Natural killer cell (primary cell): ENCODE measurements at regions not wholly inside any gene's neighbourhood (a gene's known extent, or its start where the extent isn't known, plus 50 kb on each side); places are given as distances from the start of the nearest gene placed in this dataset.

ENCODE experiments used
- ATAC-seq, 3 donors: fragments of 150-1000 bp in 2 of 3; fragments of 200-7000 bp in 1 of 3; cut with Tn5 transposase; 1 replicate in 1 of 3; 2 replicates in 2 of 3; pipeline ENCODE4 v1.10.0; 2021; ENCODE audit warnings: mild to moderate bottlenecking in 2 of 3, moderate library complexity in 2 of 3
- DNase-seq, 2 donors: peaks; one replicate each; pipeline versions ENCODE4 v3.0.0 to v3.0.0-alpha.2; 2013 to 2021; ENCODE audit warnings: mixed read lengths in 1 of 2
- H3K27ac ChIP-seq: one replicate; pipeline ENCODE4 v1.5.1; 2013; ENCODE audit warnings: mild to moderate bottlenecking, low read length
- H3K27me3 ChIP-seq: one replicate; pipeline ENCODE4 v1.6.1; 2013; ENCODE audit warnings: low read length; ENCODE audit not compliant: control insufficient read depth, insufficient read depth
- H3K36me3 ChIP-seq: one replicate; pipeline ENCODE4 v1.6.1; 2013; ENCODE audit warnings: low read length; ENCODE audit not compliant: control insufficient read depth, insufficient read depth
- H3K4me1 ChIP-seq: one replicate; pipeline ENCODE4 v1.6.1; 2013; ENCODE audit warnings: low read length; ENCODE audit not compliant: control insufficient read depth, insufficient read depth
- H3K4me3 ChIP-seq: one replicate; pipeline ENCODE4 v1.5.1; 2013; ENCODE audit warnings: low read length
- H3K9me3 ChIP-seq: one replicate; pipeline ENCODE4 v1.6.1; 2013; ENCODE audit warnings: low read length; ENCODE audit not compliant: control insufficient read depth, insufficient read depth
- H3K27ac Mint-ChIP-seq, 2 donors: one replicate each; pipeline ENCODE4 v1.8.0; 2022; ENCODE audit warnings: mild to moderate bottlenecking in 2 of 2, mixed read lengths in 2 of 2, moderate library complexity in 1 of 2
- H3K27me3 Mint-ChIP-seq, 2 donors: one replicate each; pipeline ENCODE4 v1.8.0; 2022; ENCODE audit warnings: low read depth in 2 of 2, mixed read lengths in 2 of 2
- H3K36me3 Mint-ChIP-seq: one replicate; pipeline ENCODE4 v1.8.0; 2022; ENCODE audit warnings: mixed read lengths
- H3K4me1 Mint-ChIP-seq, 2 donors: one replicate each; pipeline ENCODE4 v1.8.0; 2022; ENCODE audit warnings: mixed read lengths in 2 of 2
- H3K4me3 Mint-ChIP-seq: one replicate; pipeline ENCODE4 v1.8.0; 2022; ENCODE audit warnings: mild to moderate bottlenecking, moderate library complexity, mixed read lengths
- H3K9me3 Mint-ChIP-seq, 2 donors: one replicate each; pipeline ENCODE4 v1.8.0; 2022; ENCODE audit warnings: mixed read lengths in 2 of 2
- CTCF ChIP-seq: fragments of 200-600 bp; IDR thresholded peaks from one replicate; pipeline ENCODE4 v1.8.0; 2022; ENCODE audit warnings: antibody characterized with exemption
- WGBS: methylation state at CpG from one replicate; pipeline ENCODE4 v1.1.7; 2013; ENCODE audit warnings: missing lambda C conversion rate; ENCODE audit not compliant: insufficient coverage; 5-methylcytosine and 5-hydroxymethylcytosine counted together
- intact Hi-C: fragments of 100-400 bp; cut with micrococcal nuclease; formaldehyde crosslinking; loops from one replicate; pipeline ENCODE4 v1.14.2; 2022

DNA sequence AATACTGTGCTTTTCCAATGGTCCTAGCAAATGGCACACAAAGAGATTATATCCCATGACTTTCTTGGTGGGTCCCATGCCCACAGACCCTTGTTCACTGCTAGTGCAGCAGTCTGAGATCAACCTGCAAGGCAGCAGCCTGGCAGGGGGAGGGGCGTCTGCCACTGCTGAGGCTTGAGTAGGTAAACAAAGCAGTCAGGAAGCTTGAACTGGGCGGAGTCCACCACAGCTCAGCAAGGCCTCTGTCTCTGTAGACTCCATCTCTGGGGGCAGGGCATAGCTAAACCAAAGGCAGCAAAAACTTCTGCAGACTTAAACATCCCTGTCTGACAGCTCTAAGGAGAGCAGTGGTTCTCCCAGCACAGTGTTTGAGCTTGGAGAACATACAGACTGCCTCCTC is 82.9 kb downstream of the ZNF737 start:
- Histone ChIP-seq H3K36me3 (no peaks in the 10 kb centered on the region), H3K4me1 (peaks cover 4% of the 10 kb centered on the region), H3K27ac (no peak overlapping the region), H3K9me3 (peaks cover 21% of the 10 kb centered on the region), H3K4me3 (no peak overlapping the region), H3K27me3 (no peaks in the 10 kb centered on the region)
- peak in 1 of 2 donors; percentile 42 for DNase-seq
- H3K27me3 Mint-ChIP-seq = no peaks in the 10 kb centered on the region
- no peak for ATAC-seq
- WGBS = 59% methylated on average over 2 of the region's 2 CpGs
- H3K36me3 Mint-ChIP-seq = peaks cover 16% of the 10 kb centered on the region
- H3K27ac Mint-ChIP-seq = no peak overlapping the region
- H3K9me3 Mint-ChIP-seq = peaks cover 17 to 36% of the 10 kb centered on the region in 2 donors
- intact Hi-C loops = no loop called here
- H3K4me3 Mint-ChIP-seq = no peak overlapping the region
- TF ChIP-seq CTCF = no peak
- no peaks in the 10 kb centered on the region for H3K4me1 Mint-ChIP-seq

GRCh38 chr19:20481736-20482135 is 83.8 kb downstream of the ZNF737 start:
- H3K4me3 ChIP-seq = no peak overlapping the region
- no peak overlapping the region for H3K4me3 Mint-ChIP-seq
- DNase-seq (no peak), ATAC-seq (no peak)
- no peak for TF ChIP-seq CTCF
- H3K36me3 Mint-ChIP-seq = peaks cover 24% of the 10 kb centered on the region
- no peaks in the 10 kb centered on the region for H3K36me3 ChIP-seq
- H3K27ac Mint-ChIP-seq = no peak overlapping the region
- H3K4me1 Mint-ChIP-seq = no peaks in the 10 kb centered on the region
- no peak overlapping the region for H3K27ac ChIP-seq
- WGBS = 96% methylated on average over 1 of the region's 1 CpG
- H3K27me3 ChIP-seq = no peaks in the 10 kb centered on the region
- H3K9me3 ChIP-seq = peaks cover 26% of the 10 kb centered on the region
- H3K27me3 Mint-ChIP-seq = no peaks in the 10 kb centered on the region
- peaks cover 23 to 41% of the 10 kb centered on the region in 2 donors for H3K9me3 Mint-ChIP-seq
- peaks cover 4% of the 10 kb centered on the region for H3K4me1 ChIP-seq
- intact Hi-C loops = no loop called here

DNA sequence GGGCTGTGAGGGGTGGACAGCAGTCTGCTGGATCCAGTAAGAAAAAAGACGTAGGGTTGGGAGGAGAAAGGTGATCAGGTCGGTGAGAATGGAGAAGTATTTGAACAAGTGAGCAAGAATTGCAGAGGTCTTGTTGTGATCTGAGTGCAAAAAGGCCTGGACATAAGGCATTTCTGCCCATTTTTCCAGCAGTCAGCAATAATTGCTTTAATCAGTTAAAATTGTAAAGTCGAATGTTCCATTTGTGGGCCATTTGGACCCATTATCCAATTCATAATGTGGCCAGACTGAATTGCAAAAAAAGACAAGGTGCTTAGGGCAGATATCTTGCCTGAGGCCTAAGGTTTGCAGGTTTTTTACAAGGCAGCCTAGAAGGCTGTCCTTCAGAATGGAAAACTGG is 86.1 kb downstream of the ZNF737 start:
- Histone ChIP-seq H3K4me3 (no peak overlapping the region), H3K9me3 (peaks cover 35% of the 10 kb centered on the region), H3K27ac (no peak overlapping the region), H3K4me1 (peaks cover 4% of the 10 kb centered on the region), H3K36me3 (no peaks in the 10 kb centered on the region), H3K27me3 (no peaks in the 10 kb centered on the region)
- H3K9me3 Mint-ChIP-seq = peaks cover 35 to 52% of the 10 kb centered on the region in 2 donors
- intact Hi-C loops = no loop called here
- H3K4me1 Mint-ChIP-seq = no peaks in the 10 kb centered on the region
- no peaks in the 10 kb centered on the region for H3K27me3 Mint-ChIP-seq
- WGBS = 89% methylated on average over 3 of the region's 3 CpGs
- DNase-seq = no peak
- peaks cover 32% of the 10 kb centered on the region for H3K36me3 Mint-ChIP-seq
- no peak for ATAC-seq
- no peak for TF ChIP-seq CTCF
- H3K27ac Mint-ChIP-seq = no peak overlapping the region
- no peak overlapping the region for H3K4me3 Mint-ChIP-seq

DNA sequence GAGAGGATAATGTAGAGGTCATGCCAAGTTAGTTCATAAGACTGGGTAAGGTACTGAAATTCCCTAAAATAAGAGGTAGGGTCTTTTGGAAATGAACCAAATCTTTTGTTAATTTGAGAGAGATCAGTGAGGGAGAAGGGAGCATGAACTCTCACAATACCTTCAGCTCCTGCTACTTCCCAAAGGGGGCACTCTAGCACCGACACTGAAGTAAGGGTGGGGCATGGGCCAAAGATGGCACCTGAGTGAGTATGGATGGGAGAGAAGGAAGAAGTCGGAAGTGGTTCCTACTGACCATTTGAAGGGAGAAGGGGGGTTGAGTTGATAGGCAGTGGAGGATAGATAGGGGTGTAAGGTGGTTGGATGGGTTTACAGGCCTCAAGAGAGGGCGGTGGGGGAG is 86.6 kb downstream of the ZNF737 start:
- DNase-seq (no peak), ATAC-seq (no peak)
- 96% methylated on average over 3 of the region's 3 CpGs for WGBS
- intact Hi-C loops = no loop called here
- Mint-ChIP-seq H3K27ac (no peak overlapping the region), H3K27me3 (no peaks in the 10 kb centered on the region), H3K4me3 (no peak overlapping the region), H3K36me3 (peaks cover 31% of the 10 kb centered on the region), H3K9me3 (peaks cover 35 to 50% of the 10 kb centered on the region in 2 donors), H3K4me1 (no peaks in the 10 kb centered on the region)
- no peak for TF ChIP-seq CTCF
- H3K27me3 ChIP-seq = no peaks in the 10 kb centered on the region
- no peaks in the 10 kb centered on the region for H3K36me3 ChIP-seq
- H3K4me3 ChIP-seq = no peak overlapping the region
- peaks cover 38% of the 10 kb centered on the region for H3K9me3 ChIP-seq
- H3K27ac ChIP-seq = no peak overlapping the region
- H3K4me1 ChIP-seq = peaks cover 4% of the 10 kb centered on the region
